K562 (cell line): ENCODE measurements at regions not wholly inside any gene's neighbourhood (a gene's known extent, or its start where the extent isn't known, plus 50 kb on each side); places are given as distances from the start of the nearest gene placed in this dataset.

Experiments
- ATAC-seq: fragments of 200-7000 bp; cut with Tn5 transposase; 3 replicates; pipeline ENCODE4 v1.9.1; 2020; ENCODE audit warnings: moderate library complexity
- BruUV-seq: library from RNA; stranded (reverse); fragments of 400-500 nt; replicated peaks from 2 replicates; lab custom pipeline; 2021; lab: Mats Ljungman, UMichigan
- CTCF ChIA-PET: fragments of 300-600 bp; formaldehyde crosslinking; extraction: SDS; loops from one replicate; lab custom pipeline; 2021; ENCODE audit warnings: low intra/inter-chr PET ratio; lab: Yijun Ruan, JAX
- POLR2A ChIA-PET: fragments of 300-600, 350-650 bp; sonication (Branson Sonifier 250); formaldehyde crosslinking; extraction: SDS; loops from one replicate; lab custom pipeline; 2021; ENCODE audit warnings: antibody characterized with exemption, inconsistent platforms; lab: Yijun Ruan, JAX
- DNase-seq, 4 experiments: peaks; one replicate each; pipeline versions ENCODE4 v3.0.0 to v3.0.0-alpha.2; 2011 to 2018; ENCODE audit warnings: low spot score in 3 of 4, mixed read lengths in 3 of 4; ENCODE audit errors: extremely low read depth in 1 of 4
- FAIRE-seq: peaks from 2 replicates; lab custom pipeline; 2011; peaks lifted over from hg19 to GRCh38; lab: Jason Lieb, UNC
- H2AFZ ChIP-seq: 2 replicates; pipeline ENCODE4 v1.6.0; 2011; ENCODE audit warnings: low read depth, low read length, control low read depth, inconsistent platforms
- H3K27ac ChIP-seq: fragments of 200-600 bp; 3 replicates; pipeline ENCODE4 v1.8.0; 2011; ENCODE audit warnings: low read depth, mild to moderate bottlenecking, control low read depth, inconsistent platforms, low read length, moderate library complexity, mixed read lengths; ENCODE audit errors: extremely low read depth
- H3K27me3 ChIP-seq, 2 experiments: fragments of 300-600 bp in 1 of 2; 2 replicates in 1 of 2; 3 replicates in 1 of 2; pipeline versions ENCODE4 v1.6.0 to v1.8.0; 2011; ENCODE audit warnings: inconsistent platforms in 2 of 2, low read length in 2 of 2, mild to moderate bottlenecking in 1 of 2, mixed read lengths in 1 of 2, moderate library complexity in 1 of 2; ENCODE audit not compliant: control insufficient read depth in 2 of 2, insufficient read depth in 2 of 2
- H3K36me3 ChIP-seq: fragments of 300-600 bp; 3 replicates; pipeline ENCODE4 v1.8.0; 2011; ENCODE audit warnings: mild to moderate bottlenecking, low read length, inconsistent platforms; ENCODE audit not compliant: control insufficient read depth, insufficient read depth
- H3K4me1 ChIP-seq, 2 experiments: fragments of 200-600 bp in 1 of 2; replicated peaks in 1 of 2; 2 replicates in 1 of 2; 3 replicates in 1 of 2; pipeline versions ENCODE4 v1.5.1 to v1.8.0; 2011; ENCODE audit warnings: inconsistent platforms in 2 of 2, low read length in 2 of 2, mild to moderate bottlenecking in 1 of 2, mixed read lengths in 1 of 2, moderate library complexity in 1 of 2; ENCODE audit not compliant: control insufficient read depth in 2 of 2, insufficient read depth in 2 of 2
- H3K4me2 ChIP-seq: 2 replicates; pipeline ENCODE4 v1.6.1; 2011; ENCODE audit warnings: low read length, control low read depth, inconsistent platforms, mixed read lengths; ENCODE audit not compliant: insufficient read depth
- H3K4me3 ChIP-seq: fragments of 200-600 bp; sonication (generic), shearing (Covaris generic); 2 replicates; pipeline ENCODE4 v1.5.1; 2016; ENCODE audit warnings: control low read depth, inconsistent platforms
- H3K79me2 ChIP-seq: fragments of 200-600 bp; 3 replicates; pipeline ENCODE4 v1.8.0; 2011; ENCODE audit warnings: low read length, inconsistent platforms; ENCODE audit not compliant: control insufficient read depth, insufficient read depth
- H3K9ac ChIP-seq, 2 experiments: 2 replicates each; pipeline versions ENCODE4 v1.6.0 to v1.6.1; 2011; ENCODE audit warnings: low read depth in 2 of 2, low read length in 2 of 2, control low read depth in 1 of 2, inconsistent platforms in 1 of 2, mild to moderate bottlenecking in 1 of 2, mixed read lengths in 1 of 2; ENCODE audit not compliant: insufficient read depth in 1 of 2
- H3K9me1 ChIP-seq: one replicate; pipeline ENCODE4 v1.6.0; 2011; ENCODE audit warnings: inconsistent platforms, mild to moderate bottlenecking, low read length, moderate library complexity; ENCODE audit not compliant: control insufficient read depth, insufficient read depth
- H3K9me3 ChIP-seq: replicated peaks from 2 replicates; pipeline ENCODE4 v1.5.1; 2011; ENCODE audit warnings: low read depth, low read length, inconsistent platforms; ENCODE audit not compliant: control insufficient read depth, insufficient read depth
- H4K20me1 ChIP-seq: replicated peaks from 2 replicates; pipeline ENCODE4 v1.6.1; 2011; ENCODE audit warnings: low read length, inconsistent platforms, mixed read lengths; ENCODE audit not compliant: control insufficient read depth, insufficient read depth
- ILF3 ChIP-seq: fragments of 450-650 bp; IDR thresholded peaks from 2 replicates; pipeline ENCODE4 v1.6.1; 2018; ENCODE audit warnings: antibody characterized with exemption, mild to moderate bottlenecking, moderate library complexity, borderline replicate concordance
- SMC3 ChIP-seq: conservative IDR thresholded peaks from 2 replicates; pipeline ENCODE4 v1.6.1; 2011; ENCODE audit warnings: low read depth, low read length, improper control_type of control experiment; ENCODE audit not compliant: insufficient read depth
- TAF1 ChIP-seq: IDR thresholded peaks from 2 replicates; pipeline ENCODE4 v1.6.1; 2011; ENCODE audit warnings: mild to moderate bottlenecking, low read length, moderate library complexity; ENCODE audit not compliant: insufficient read depth, control insufficient read depth, severe bottlenecking; ENCODE audit errors: extremely low read depth
- TARDBP ChIP-seq: fragments of 450-650 bp; IDR thresholded peaks from 2 replicates; pipeline ENCODE4 v1.6.1; 2016
- TSHZ1 ChIP-seq: fragments of 250-450 bp; sonication (Bioruptor Pico); IDR thresholded peaks from 2 replicates; pipeline ENCODE4 v1.4.0; 2020; ENCODE audit warnings: mild to moderate bottlenecking, moderate library complexity
- ZNF75A ChIP-seq: fragments of 450-650 bp; formaldehyde crosslinking; IDR thresholded peaks from 2 replicates; pipeline ENCODE4 v1.4.0; 2020; ENCODE audit warnings: mild to moderate bottlenecking
- whole genome bisulfite sequencing: fragments of 100-300 bp; shearing (Covaris generic); methylation state at CpG from one replicate; pipeline ENCODE4 v1.1.6; 2016; ENCODE audit warnings: low coverage, mixed read lengths; ENCODE audit not compliant: insufficient coverage; ENCODE audit errors: missing lambda C conversion rate; 5-methylcytosine and 5-hydroxymethylcytosine counted together
- in situ Hi-C: fragments of 300-500 bp; cut with MboI; formaldehyde crosslinking; loops from 4 replicates; pipeline ENCODE4 v1.15.0; 2018; ENCODE audit warnings: inconsistent platforms, mixed read lengths
- intact Hi-C: fragments of 100-400 bp; cut with micrococcal nuclease; formaldehyde crosslinking; loops from 2 replicates; pipeline ENCODE4 v1.14.2; 2022

DNA sequence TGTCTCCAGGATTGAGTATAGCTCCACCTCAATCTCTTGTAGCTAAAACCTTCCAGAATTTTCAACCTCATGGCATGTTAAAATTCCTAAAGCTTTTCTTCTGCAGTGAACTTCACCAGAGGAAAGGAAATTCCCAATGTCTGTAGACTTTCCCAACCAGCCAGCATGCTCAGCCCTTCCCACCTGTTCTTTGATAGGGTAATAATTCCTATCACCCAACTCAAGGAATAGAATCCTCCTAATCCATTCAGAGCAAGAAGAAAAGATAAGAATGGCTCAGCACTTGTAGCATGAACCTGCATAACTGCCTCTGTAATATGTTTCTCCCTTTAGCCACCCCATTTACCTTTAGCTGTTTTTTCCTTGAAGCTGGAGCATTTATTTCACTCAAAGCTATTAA is 301.8 kb upstream of the GADL1 start (continued):
- TF ChIP-seq TARDBP: no peak
- TF ChIP-seq ILF3: no peak
- TF ChIP-seq TAF1: no peak
- TF ChIP-seq TSHZ1 (CRISPR knock-in tag): no peak
- TF ChIP-seq, all 486 proteins: peak for 0

GRCh38 chr3:31196881-31197364 is 302.5 kb upstream of the GADL1 start:
- no peak for FAIRE-seq
- no peak for DNase-seq
- H2AFZ ChIP-seq: no peak overlapping the region
- H3K9me3 ChIP-seq: no peaks in the 10 kb centered on the region
- H3K27me3 ChIP-seq: 0 out of 5 replicates have a peak, but pooled peaks cover 0 to 3% of the 10 kb centered on the region in 2 experiments
- no peaks in the 10 kb centered on the region for H4K20me1 ChIP-seq
- no TSS peak for BruUV-seq
- H3K4me1 ChIP-seq: no peaks in the 10 kb centered on the region
- no peak overlapping the region for H3K4me3 ChIP-seq
- no peak overlapping the region for H3K9ac ChIP-seq
- ATAC-seq: no peak
- POLR2A ChIA-PET: interaction anchor here (1.0 kb wide), 1 partner anchor 9 kb away, joined by 3 read pairs; no protein-coding TSS in a partner anchor
- no peaks in the 10 kb centered on the region for H3K79me2 ChIP-seq
- in situ Hi-C loops (no loop called here), intact Hi-C loops (no loop called here)
- CTCF ChIA-PET: no interaction called here
- H3K9me1 ChIP-seq: no peaks in the 10 kb centered on the region
- H3K27ac ChIP-seq: no peak overlapping the region
- H3K4me2 ChIP-seq: no peak overlapping the region
- no peaks in the 10 kb centered on the region for H3K36me3 ChIP-seq
- TF ChIP-seq ZNF75A (CRISPR knock-in tag): no peak
- no peak for TF ChIP-seq SMC3
- WGBS: 19% methylated on average over 7 of the region's 7 CpGs
